ENCODE measurements at regions not wholly inside any gene's neighbourhood (a gene's known extent, or its start where the extent isn't known, plus 50 kb on each side); places are given as distances from the start of the nearest gene placed in this dataset.

GRCh38 chr17:77487211-77487629 lies 346.5 kb downstream of the SEC14L1 start:
- TF ChIP-seq TAF1 (IDR thresholded peaks at IDR 0.05; ENCODE audit: low read depth): no peak
- TF ChIP-seq ZBTB7A (IDR thresholded peaks at IDR 0.05; ENCODE audit: low read depth): no peak
- TF ChIP-seq TCF12 (IDR thresholded peaks at IDR 0.05; ENCODE audit: low read depth): no peak
- no peak for TF ChIP-seq RAD21 (IDR thresholded peaks at IDR 0.05; ENCODE audit: low read depth)
- no peak for TF ChIP-seq EGR1 (IDR thresholded peaks at IDR 0.05)
- no peak for TF ChIP-seq TEAD4 (IDR thresholded peaks at IDR 0.05)
- no peak for TF ChIP-seq NFIC (IDR thresholded peaks at IDR 0.05)
- TF ChIP-seq CEBPB (IDR thresholded peaks at IDR 0.05): no peak
- no peak for TF ChIP-seq FOXM1 (IDR thresholded peaks at IDR 0.05; ENCODE audit: borderline replicate concordance, low read depth)
- no peak for TF ChIP-seq EP300 (IDR thresholded peaks at IDR 0.05; ENCODE audit: borderline replicate concordance)
- TF ChIP-seq YY1 (IDR thresholded peaks at IDR 0.05; ENCODE audit: low read depth): no peak
- TF ChIP-seq MAX (IDR thresholded peaks at IDR 0.05): no peak
- TF ChIP-seq USF1 (IDR thresholded peaks at IDR 0.05): no peak
- no peak for TF ChIP-seq CREB1 (IDR thresholded peaks at IDR 0.05; ENCODE audit: low read depth)

- TF ChIP-seq EGR1 (IDR thresholded peaks at IDR 0.05): no peak
- no peak for TF ChIP-seq CREB1 (IDR thresholded peaks at IDR 0.05; ENCODE audit: low read depth)
- TF ChIP-seq MAX (IDR thresholded peaks at IDR 0.05): no peak
- no peak for TF ChIP-seq YY1 (IDR thresholded peaks at IDR 0.05; ENCODE audit: low read depth)
- TF ChIP-seq NFIC (IDR thresholded peaks at IDR 0.05): no peak
- no peak for TF ChIP-seq CEBPB (IDR thresholded peaks at IDR 0.05)
- no peak for TF ChIP-seq REST (IDR thresholded peaks at IDR 0.05; ENCODE audit: low read depth)
- TF ChIP-seq TCF12 (IDR thresholded peaks at IDR 0.05; ENCODE audit: low read depth): no peak
- no peak for TF ChIP-seq TAF1 (IDR thresholded peaks at IDR 0.05; ENCODE audit: low read depth)
- no peak for TF ChIP-seq RAD21 (IDR thresholded peaks at IDR 0.05; ENCODE audit: low read depth)
- TF ChIP-seq TEAD4 (IDR thresholded peaks at IDR 0.05): no peak
- TF ChIP-seq EP300 (IDR thresholded peaks at IDR 0.05; ENCODE audit: borderline replicate concordance): no peak
- no peak for TF ChIP-seq FOXM1 (IDR thresholded peaks at IDR 0.05; ENCODE audit: borderline replicate concordance, low read depth)
- no peak for TF ChIP-seq ZBTB7A (IDR thresholded peaks at IDR 0.05; ENCODE audit: low read depth)
- no peak for TF ChIP-seq USF1 (IDR thresholded peaks at IDR 0.05)
Observed at GRCh38 chr17:77487677-77488530, 347.1 kb downstream of the SEC14L1 start.

GRCh38 chr17:77488531-77489238 lies 347.9 kb downstream of the SEC14L1 start:
- no peak for TF ChIP-seq EP300 (IDR thresholded peaks at IDR 0.05; ENCODE audit: borderline replicate concordance)
- TF ChIP-seq TCF12 (IDR thresholded peaks at IDR 0.05; ENCODE audit: low read depth): no peak
- no peak for TF ChIP-seq YY1 (IDR thresholded peaks at IDR 0.05; ENCODE audit: low read depth)
- no peak for TF ChIP-seq ZBTB7A (IDR thresholded peaks at IDR 0.05; ENCODE audit: low read depth)
- TF ChIP-seq NFIC (IDR thresholded peaks at IDR 0.05): no peak
- no peak for TF ChIP-seq CEBPB (IDR thresholded peaks at IDR 0.05)
- no peak for TF ChIP-seq REST (IDR thresholded peaks at IDR 0.05; ENCODE audit: low read depth)
- TF ChIP-seq TEAD4 (IDR thresholded peaks at IDR 0.05): no peak
- TF ChIP-seq MAX (IDR thresholded peaks at IDR 0.05): no peak
- no peak for TF ChIP-seq EGR1 (IDR thresholded peaks at IDR 0.05)
- no peak for TF ChIP-seq TAF1 (IDR thresholded peaks at IDR 0.05; ENCODE audit: low read depth)
- TF ChIP-seq FOXM1 (IDR thresholded peaks at IDR 0.05; ENCODE audit: borderline replicate concordance, low read depth): no peak
- no peak for TF ChIP-seq CREB1 (IDR thresholded peaks at IDR 0.05; ENCODE audit: low read depth)
- TF ChIP-seq USF1 (IDR thresholded peaks at IDR 0.05): no peak
- TF ChIP-seq RAD21 (IDR thresholded peaks at IDR 0.05; ENCODE audit: low read depth): no peak

GRCh38 chr17:77489239-77489892 lies 348.6 kb downstream of the SEC14L1 start:
- TF ChIP-seq CEBPB (IDR thresholded peaks at IDR 0.05) (no peak), EP300 (IDR thresholded peaks at IDR 0.05; ENCODE audit: borderline replicate concordance) (no peak), TCF12 (IDR thresholded peaks at IDR 0.05; ENCODE audit: low read depth) (no peak), TAF1 (IDR thresholded peaks at IDR 0.05; ENCODE audit: low read depth) (no peak), NFIC (IDR thresholded peaks at IDR 0.05) (no peak), RAD21 (IDR thresholded peaks at IDR 0.05; ENCODE audit: low read depth) (no peak), YY1 (IDR thresholded peaks at IDR 0.05; ENCODE audit: low read depth) (no peak), REST (IDR thresholded peaks at IDR 0.05; ENCODE audit: low read depth) (no peak), FOXM1 (IDR thresholded peaks at IDR 0.05; ENCODE audit: borderline replicate concordance, low read depth) (no peak), USF1 (IDR thresholded peaks at IDR 0.05) (no peak), CREB1 (IDR thresholded peaks at IDR 0.05; ENCODE audit: low read depth) (no peak)

All from Ishikawa (cell line).